OCI-LY3 (cell line): ENCODE measurements at regions not wholly inside any gene's neighbourhood (a gene's known extent, or its start where the extent isn't known, plus 50 kb on each side); places are given as distances from the start of the nearest gene placed in this dataset.

Source experiments
- H2AFZ ChIP-seq: fragments of 200-600, 300-600 bp; shearing (Covaris generic); 2 replicates; pipeline ENCODE4 v1.6.0; 2014; ENCODE audit warnings: antibody characterized with exemption, low read depth, low read length
- H3K27ac ChIP-seq: fragments of 200-600, 300-600 bp; sonication (generic); 2 replicates; pipeline ENCODE4 v1.5.1; 2014; ENCODE audit warnings: mild to moderate bottlenecking, low read length, moderate library complexity, mixed read lengths
- H3K27me3 ChIP-seq: fragments of 200-600, 300-600 bp; sonication (generic); 2 replicates; pipeline ENCODE4 v1.6.1; 2014; ENCODE audit warnings: low read depth, low read length, mixed read lengths
- H3K36me3 ChIP-seq: fragments of 200-600, 300-600 bp; sonication (generic); replicated peaks from 2 replicates; pipeline ENCODE3; 2014; ENCODE audit warnings: low read depth, low read length, mixed read lengths
- H3K4me1 ChIP-seq: fragments of 300-600, 200-600 bp; sonication (generic); 2 replicates; pipeline ENCODE4 v1.6.1; 2014; ENCODE audit warnings: low read length, mixed read lengths
- H3K4me2 ChIP-seq: fragments of 200-600, 300-600 bp; sonication (generic); 2 replicates; pipeline ENCODE4 v1.6.1; 2014; ENCODE audit warnings: low read length, mixed read lengths
- H3K4me3 ChIP-seq: fragments of 300-600, 200-600 bp; sonication (generic); 2 replicates; pipeline ENCODE4 v1.5.1; 2014; ENCODE audit warnings: antibody characterized with exemption, mild to moderate bottlenecking, low read length, moderate library complexity
- H3K79me2 ChIP-seq: fragments of 300-600, 200-600 bp; shearing (Covaris generic); 2 replicates; pipeline ENCODE4 v1.6.1; 2014; ENCODE audit warnings: mild to moderate bottlenecking, low read length, mixed read lengths
- H3K9ac ChIP-seq: fragments of 300-600, 200-600 bp; shearing (Covaris generic); 2 replicates; pipeline ENCODE4 v1.6.0; 2014; ENCODE audit warnings: mild to moderate bottlenecking, low read length, moderate library complexity
- H3K9me3 ChIP-seq: fragments of 200-600, 300-600 bp; shearing (Covaris generic); 2 replicates; pipeline ENCODE4 v1.6.1; 2014; ENCODE audit warnings: low read length, mixed read lengths; ENCODE audit not compliant: insufficient read depth
- H4K20me1 ChIP-seq: fragments of 200-600, 300-600 bp; sonication (generic); 2 replicates; pipeline ENCODE4 v1.6.1; 2016; ENCODE audit warnings: low read length, mixed read lengths; ENCODE audit not compliant: insufficient read depth
- CTCF ChIP-seq: fragments of 200-600, 300-600 bp; sonication (generic); IDR thresholded peaks from 2 replicates; pipeline ENCODE4 v1.5.1; 2014; ENCODE audit warnings: antibody characterized with exemption, low read length, low read depth
- EZH2phosphoT487 ChIP-seq: fragments of 200-600 bp; shearing (Covaris generic); IDR thresholded peaks from 2 replicates; pipeline ENCODE4 v1.6.1; 2018; ENCODE audit warnings: antibody characterized with exemption, mixed run types, low read depth

GRCh38 chr14:85475113-85475512, 54.8 kb upstream of the FLRT2 start:
- H4K20me1 ChIP-seq: no peaks in the 10 kb centered on the region
- no peaks in the 10 kb centered on the region for H3K79me2 ChIP-seq
- H3K9ac ChIP-seq: no peak overlapping the region
- no peak overlapping the region for H3K4me3 ChIP-seq
- H3K4me1 ChIP-seq: no peaks in the 10 kb centered on the region
- H3K27me3 ChIP-seq: no peaks in the 10 kb centered on the region; the same call in 1 of the 2 replicates
- TF ChIP-seq EZH2phosphoT487 (no peak), CTCF (no peak)
- H3K36me3 ChIP-seq: no peaks in the 10 kb centered on the region
- no peak overlapping the region for H3K4me2 ChIP-seq
- H2AFZ ChIP-seq: no peak overlapping the region
- H3K27ac ChIP-seq: no peak overlapping the region
- no peaks in the 10 kb centered on the region for H3K9me3 ChIP-seq

GRCh38 chr14:85479306-85479705, 50.6 kb upstream of the FLRT2 start:
- H4K20me1 ChIP-seq: no peaks in the 10 kb centered on the region
- H2AFZ ChIP-seq: no peak overlapping the region
- no peaks in the 10 kb centered on the region for H3K36me3 ChIP-seq
- H3K4me2 ChIP-seq: no peak overlapping the region
- no peaks in the 10 kb centered on the region for H3K4me1 ChIP-seq
- no peak for TF ChIP-seq EZH2phosphoT487
- no peak for TF ChIP-seq CTCF
- no peak overlapping the region for H3K27ac ChIP-seq
- H3K79me2 ChIP-seq: no peaks in the 10 kb centered on the region
- H3K4me3 ChIP-seq: no peak overlapping the region
- no peak overlapping the region for H3K9ac ChIP-seq
- H3K9me3 ChIP-seq: no peaks in the 10 kb centered on the region
- no peaks in the 10 kb centered on the region for H3K27me3 ChIP-seq

GRCh38 chr14:85479771-85480170, 50.2 kb upstream of the FLRT2 start:
- Histone ChIP-seq H3K4me2 (no peak overlapping the region), H3K27me3 (no peaks in the 10 kb centered on the region), H2AFZ (no peak overlapping the region), H3K9ac (no peak overlapping the region), H3K27ac (no peak overlapping the region), H3K4me1 (no peaks in the 10 kb centered on the region), H3K36me3 (no peaks in the 10 kb centered on the region), H4K20me1 (no peaks in the 10 kb centered on the region), H3K79me2 (no peaks in the 10 kb centered on the region), H3K4me3 (no peak overlapping the region), H3K9me3 (no peaks in the 10 kb centered on the region)
- TF ChIP-seq EZH2phosphoT487 (no peak), CTCF (no peak)
